ENCODE measurements at regions not wholly inside any gene's neighbourhood (a gene's known extent, or its start where the extent isn't known, plus 50 kb on each side); places are given as distances from the start of the nearest gene placed in this dataset.

- FAIRE-seq (no peak), DNase-seq (ENCODE audit: low spot score) (no peak), ATAC-seq (no peak)
- Histone ChIP-seq H3K27ac (ENCODE audit: extremely low read length, insufficient read depth, low read length) (no peak overlapping the region), H4K20me1 (ENCODE audit: insufficient read depth, low read length) (no peaks in the 10 kb centered on the region), H3K79me2 (ENCODE audit: insufficient read depth, low read length) (no peaks in the 10 kb centered on the region), H3K27me3 (ENCODE audit: control insufficient read depth in 1 of 2, insufficient read depth in 2 of 2, low read length in 2 of 2) (peaks cover 1 to 17% of the 10 kb centered on the region in 2 experiments; a peak in 3 of 5 replicates), H3K4me1 (ENCODE audit: insufficient read depth, low read length) (no peaks in the 10 kb centered on the region), H3K4me2 (ENCODE audit: low read depth, low read length) (no peak overlapping the region), H3K9ac (ENCODE audit: insufficient read depth, low read depth, low read length) (no peak overlapping the region), H3K36me3 (replicated peaks in 1 of 2; ENCODE audit: control insufficient read depth in 1 of 2, insufficient read depth in 2 of 2, low read length in 2 of 2) (no peaks in the 10 kb centered on the region), H3K4me3 (replicated peaks in 1 of 3; ENCODE audit: insufficient read depth in 1 of 3, low read depth in 2 of 3, low read length in 3 of 3) (no peak overlapping the region), H3K9me3 (ENCODE audit: low read length) (no peaks in the 10 kb centered on the region), H2AFZ (ENCODE audit: low read length) (no peak overlapping the region)
- intact Hi-C loops (cut with micrococcal nuclease; ENCODE audit: unreplicated experiment) (no loop called here), in situ Hi-C loops (cut with HindIII; ENCODE audit: extremely low pct_ligation_motif_present, low pct_unique_long_range_greater_than_20kb) (no loop called here)
- TF ChIP-seq KAT8 (CRISPR knock-in tag; IDR thresholded peaks at IDR 0.05): no peak
- no peak for TF ChIP-seq MEIS1 (CRISPR knock-in tag; IDR thresholded peaks at IDR 0.05; ENCODE audit: borderline replicate concordance)
- TF ChIP-seq CSRNP2 (CRISPR knock-in tag; conservative IDR thresholded peaks at IDR 0.05; ENCODE audit: low read depth): no peak
- TF ChIP-seq, protein P1, sequence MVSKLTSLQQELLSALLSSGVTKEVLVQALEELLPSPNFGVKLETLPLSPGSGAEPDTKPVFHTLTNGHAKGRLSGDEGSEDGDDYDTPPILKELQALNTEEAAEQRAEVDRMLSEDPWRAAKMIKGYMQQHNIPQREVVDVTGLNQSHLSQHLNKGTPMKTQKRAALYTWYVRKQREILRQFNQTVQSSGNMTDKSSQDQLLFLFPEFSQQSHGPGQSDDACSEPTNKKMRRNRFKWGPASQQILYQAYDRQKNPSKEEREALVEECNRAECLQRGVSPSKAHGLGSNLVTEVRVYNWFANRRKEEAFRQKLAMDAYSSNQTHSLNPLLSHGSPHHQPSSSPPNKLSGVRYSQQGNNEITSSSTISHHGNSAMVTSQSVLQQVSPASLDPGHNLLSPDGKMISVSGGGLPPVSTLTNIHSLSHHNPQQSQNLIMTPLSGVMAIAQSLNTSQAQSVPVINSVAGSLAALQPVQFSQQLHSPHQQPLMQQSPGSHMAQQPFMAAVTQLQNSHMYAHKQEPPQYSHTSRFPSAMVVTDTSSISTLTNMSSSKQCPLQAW (CRISPR knock-in tag; IDR thresholded peaks at IDR 0.05): no peak
- TF ChIP-seq PHF20 (CRISPR knock-in tag; IDR thresholded peaks at IDR 0.05): no peak
- TF ChIP-seq ZNF317 (CRISPR knock-in tag; IDR thresholded peaks at IDR 0.05): no peak
- BruUV-seq (replicated peaks): no TSS peak
- CTCF ChIA-PET (ENCODE audit: low intra/inter-chr PET ratio, low total read pairs): no interaction called here
- 36% methylated on average over 17 of the region's 17 CpGs for WGBS (ENCODE audit: low lambda C conversion rate)
- POLR2A ChIA-PET: no interaction called here
Measured at GRCh38 chr9:86838519-86839497, 108.5 kb downstream of the GAS1 start.

All from HepG2 (cell line).